ENCODE measurements at regions not wholly inside any gene's neighbourhood (a gene's known extent, or its start where the extent isn't known, plus 50 kb on each side); places are given as distances from the start of the nearest gene placed in this dataset.

DNA sequence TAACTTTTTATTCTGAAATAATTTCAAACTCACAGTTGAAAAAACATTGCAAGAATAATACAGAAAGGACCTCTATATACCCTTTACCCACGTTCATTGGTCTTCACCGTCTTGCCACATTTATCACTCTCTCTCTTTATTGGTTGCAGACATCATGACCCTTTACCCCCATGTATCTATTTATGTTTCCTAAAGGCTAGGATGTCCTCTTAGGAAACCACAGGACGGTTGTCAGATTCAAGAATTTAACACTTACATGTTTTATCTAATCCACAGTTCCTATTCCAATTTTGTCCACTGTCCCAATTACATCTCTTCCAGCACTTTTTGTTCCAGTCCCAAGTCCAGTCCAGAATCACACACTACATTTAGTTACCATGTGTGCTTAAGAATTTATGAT lies 67.6 kb upstream of the FGFR2 start:
- 64 to 68% methylated on average over 3 of the region's 3 CpGs for WGBS, 2 donors
- intact Hi-C loops (cut with DNase I; ENCODE audit: low total_unique reads), result no loop called here
- TF ChIP-seq, protein P1, sequence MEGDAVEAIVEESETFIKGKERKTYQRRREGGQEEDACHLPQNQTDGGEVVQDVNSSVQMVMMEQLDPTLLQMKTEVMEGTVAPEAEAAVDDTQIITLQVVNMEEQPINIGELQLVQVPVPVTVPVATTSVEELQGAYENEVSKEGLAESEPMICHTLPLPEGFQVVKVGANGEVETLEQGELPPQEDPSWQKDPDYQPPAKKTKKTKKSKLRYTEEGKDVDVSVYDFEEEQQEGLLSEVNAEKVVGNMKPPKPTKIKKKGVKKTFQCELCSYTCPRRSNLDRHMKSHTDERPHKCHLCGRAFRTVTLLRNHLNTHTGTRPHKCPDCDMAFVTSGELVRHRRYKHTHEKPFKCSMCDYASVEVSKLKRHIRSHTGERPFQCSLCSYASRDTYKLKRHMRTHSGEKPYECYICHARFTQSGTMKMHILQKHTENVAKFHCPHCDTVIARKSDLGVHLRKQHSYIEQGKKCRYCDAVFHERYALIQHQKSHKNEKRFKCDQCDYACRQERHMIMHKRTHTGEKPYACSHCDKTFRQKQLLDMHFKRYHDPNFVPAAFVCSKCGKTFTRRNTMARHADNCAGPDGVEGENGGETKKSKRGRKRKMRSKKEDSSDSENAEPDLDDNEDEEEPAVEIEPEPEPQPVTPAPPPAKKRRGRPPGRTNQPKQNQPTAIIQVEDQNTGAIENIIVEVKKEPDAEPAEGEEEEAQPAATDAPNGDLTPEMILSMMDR (IDR thresholded peaks at IDR 0.05), result no peak
- TF ChIP-seq POLR2A (IDR thresholded peaks at IDR 0.05), result no peak
- DNase-seq (ENCODE audit: low spot score in 2 of 2), result no peak
- no peak overlapping the region for H3K4me3 ChIP-seq (ENCODE audit: low read depth, poor library complexity, severe bottlenecking)

DNA sequence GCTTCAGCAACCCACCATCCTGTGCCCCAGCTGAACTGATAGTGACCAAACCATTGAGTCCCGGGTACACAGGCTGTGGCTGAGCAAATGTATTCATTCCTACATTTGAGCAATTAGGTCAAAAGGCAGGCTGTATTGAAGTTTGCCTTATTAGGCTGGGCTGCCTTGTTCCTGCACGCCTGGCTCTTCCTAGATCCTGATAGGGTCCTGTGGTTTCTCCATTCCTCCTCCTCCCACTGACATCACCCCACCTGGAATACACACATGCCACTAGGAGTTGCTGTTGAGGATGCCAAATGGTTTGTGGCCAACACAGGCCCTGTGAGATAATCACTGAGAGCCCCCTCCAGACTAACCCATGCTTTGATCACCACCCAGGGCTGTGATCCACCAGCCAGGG lies 66.4 kb upstream of the FGFR2 start:
- DNase-seq (ENCODE audit: low spot score in 2 of 2), result no peak

DNA sequence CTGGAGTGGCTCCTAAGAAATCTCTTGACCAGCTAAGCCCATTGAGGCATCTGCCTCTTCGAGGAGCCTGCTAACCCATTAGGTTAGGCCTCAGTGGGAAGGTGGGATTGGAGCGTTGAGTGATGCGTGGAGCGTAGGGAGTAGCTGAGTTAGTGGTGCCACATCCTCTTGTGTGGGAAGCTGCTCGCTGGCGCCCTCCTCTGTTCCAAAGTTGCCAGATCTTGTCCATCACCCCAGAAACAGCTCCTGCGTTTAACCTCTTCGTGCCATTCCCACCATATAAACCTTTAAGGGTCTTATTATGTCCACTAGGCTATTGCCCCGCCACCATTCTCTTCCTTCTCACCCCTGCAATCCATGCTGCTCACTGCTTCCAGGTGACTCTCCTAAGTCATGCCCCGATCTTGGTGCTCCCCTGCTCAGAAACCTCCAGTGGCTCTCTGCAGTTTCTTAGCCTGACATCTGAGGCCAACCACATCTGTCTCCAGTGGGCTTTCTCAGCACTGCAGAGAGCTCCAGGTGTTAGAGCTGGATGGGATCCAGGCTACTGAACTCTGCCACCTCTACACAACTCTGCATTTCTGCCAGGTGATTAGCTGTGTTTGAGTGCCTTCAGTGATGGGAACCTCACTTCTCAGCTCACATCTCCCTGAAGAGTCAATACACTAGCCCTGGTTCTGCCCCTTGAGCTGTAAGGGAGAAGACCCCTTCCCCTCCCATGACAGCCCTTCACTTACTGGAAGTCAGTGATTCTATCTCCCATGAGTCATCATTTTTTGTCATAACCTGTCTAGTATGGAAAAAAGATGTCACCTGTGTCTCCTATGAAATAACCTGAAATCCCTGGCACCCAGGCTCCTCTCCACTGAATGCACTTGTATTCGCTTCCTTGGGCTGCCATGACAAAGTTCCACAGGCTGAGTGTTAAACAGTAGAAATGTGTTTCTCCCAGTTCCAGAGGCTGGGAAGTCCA lies 65.0 kb upstream of the FGFR2 start:
- no peak for DNase-seq (ENCODE audit: low spot score in 2 of 2)
- 69 to 72% methylated on average over 11 of the region's 11 CpGs for WGBS, 2 donors
- TF ChIP-seq POLR2A (IDR thresholded peaks at IDR 0.05), result no peak
- no peak overlapping the region for H3K4me3 ChIP-seq (ENCODE audit: low read depth, poor library complexity, severe bottlenecking)
- intact Hi-C loops (cut with DNase I; ENCODE audit: low total_unique reads), result no loop called here

More for the DNA sequence above, 66.4 kb upstream of the FGFR2 start:
- TF ChIP-seq, protein P1 (IDR thresholded peaks at IDR 0.05), result no peak
- no peak for TF ChIP-seq POLR2A (IDR thresholded peaks at IDR 0.05)
- no peak overlapping the region for H3K4me3 ChIP-seq (ENCODE audit: low read depth, poor library complexity, severe bottlenecking)
- 76 to 78% methylated on average over 2 of the region's 2 CpGs for WGBS, 2 donors
- intact Hi-C loops (cut with DNase I; ENCODE audit: low total_unique reads), result no loop called here

DNA sequence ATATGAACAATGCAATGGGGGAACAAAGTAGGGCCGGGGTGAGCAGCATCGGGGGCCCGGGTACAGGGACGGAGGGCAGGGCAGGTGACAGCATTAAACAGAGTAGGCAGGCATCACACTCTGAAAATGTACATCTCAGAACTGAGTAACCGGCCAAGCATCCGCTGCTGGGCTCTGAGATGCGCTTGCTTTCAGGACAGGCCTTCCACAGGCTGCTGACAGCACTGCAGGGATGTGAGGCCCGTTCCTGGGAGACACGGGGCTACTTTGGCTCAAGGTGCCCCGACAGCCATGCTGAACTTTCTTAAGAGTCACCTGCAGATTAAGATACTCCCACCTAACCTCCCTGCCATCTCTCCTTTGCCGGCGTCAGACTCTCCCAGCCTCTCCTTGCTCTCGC lies 64.3 kb upstream of the FGFR2 start:
- no peak for DNase-seq (ENCODE audit: low spot score in 2 of 2)
- 88 to 91% methylated on average over 13 of the region's 13 CpGs for WGBS, 2 donors
- intact Hi-C loops (cut with DNase I; ENCODE audit: low total_unique reads), result no loop called here
- TF ChIP-seq, protein P1 (IDR thresholded peaks at IDR 0.05), result no peak
- TF ChIP-seq POLR2A (IDR thresholded peaks at IDR 0.05), result no peak
- no peak overlapping the region for H3K4me3 ChIP-seq (ENCODE audit: low read depth, poor library complexity, severe bottlenecking)

DNA sequence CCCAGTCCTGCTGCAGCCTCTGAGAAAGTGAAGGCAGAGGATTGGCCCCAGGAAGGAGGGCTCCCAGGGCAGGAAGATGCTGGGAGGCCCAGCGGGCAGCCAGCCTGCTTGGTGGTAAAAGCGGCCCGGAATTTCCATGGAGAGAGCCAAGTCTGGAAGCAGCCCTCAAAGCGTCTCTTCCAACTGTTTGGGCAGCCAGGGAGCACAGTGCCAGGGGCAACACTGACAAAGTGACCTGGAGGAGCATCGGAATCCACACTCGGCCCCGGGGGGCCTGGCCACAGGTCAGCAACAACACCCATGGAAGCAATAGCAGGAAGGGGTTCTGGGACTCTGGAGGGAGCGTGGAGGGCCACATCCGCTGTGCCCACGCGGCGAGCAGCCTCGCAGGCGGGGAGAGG lies 63.2 kb upstream of the FGFR2 start:
- no peak for DNase-seq (ENCODE audit: low spot score in 2 of 2)
- intact Hi-C loops (cut with DNase I; ENCODE audit: low total_unique reads), result no loop called here
- no peak for TF ChIP-seq POLR2A (IDR thresholded peaks at IDR 0.05)
- TF ChIP-seq, protein P1 (IDR thresholded peaks at IDR 0.05), result no peak
- H3K4me3 ChIP-seq (ENCODE audit: low read depth, poor library complexity, severe bottlenecking), result no peak overlapping the region
- WGBS, 2 donors, result 71 to 76% methylated on average over 14 of the region's 14 CpGs

DNA sequence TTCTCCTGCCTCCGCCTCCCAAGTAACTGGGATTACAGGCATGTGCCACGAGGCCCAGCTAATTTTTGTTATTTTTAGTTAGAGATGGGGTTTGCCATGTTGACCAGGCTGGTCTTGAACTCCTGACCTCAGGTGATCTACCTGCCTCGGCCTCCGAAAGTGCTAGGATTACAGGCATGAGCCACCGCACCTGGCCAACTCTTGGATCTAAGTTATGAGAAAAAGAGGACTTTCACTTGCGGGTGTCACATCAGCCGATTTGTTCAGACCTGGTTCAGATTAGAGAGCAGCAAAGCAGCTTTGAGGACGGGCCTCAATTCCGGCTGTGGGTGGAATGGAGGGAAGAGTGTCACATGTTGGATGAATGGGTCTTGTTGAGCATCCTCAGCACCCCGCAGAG lies 61.0 kb upstream of the FGFR2 start:
- DNase-seq (ENCODE audit: low spot score in 2 of 2), result peak in 1 of 2 donors; percentile 59
- intact Hi-C loops (cut with DNase I; ENCODE audit: low total_unique reads), result no loop called here
- 79 to 82% methylated on average over 10 of the region's 10 CpGs for WGBS, 2 donors
- no peak for TF ChIP-seq POLR2A (IDR thresholded peaks at IDR 0.05)
- TF ChIP-seq, protein P1 (IDR thresholded peaks at IDR 0.05), result no peak
- H3K4me3 ChIP-seq (ENCODE audit: low read depth, poor library complexity, severe bottlenecking), result no peak overlapping the region

Measured in lower leg skin (tissue), 4 donors.